GM12878 (cell line): ENCODE measurements at regions not wholly inside any gene's neighbourhood (a gene's known extent, or its start where the extent isn't known, plus 50 kb on each side); places are given as distances from the start of the nearest gene placed in this dataset.

Experiments
- ATAC-seq: fragments of 200-7000 bp; cut with Tn5 transposase; 3 replicates; pipeline ENCODE4 v1.9.1; 2020; ENCODE audit warnings: mild to moderate bottlenecking, moderate library complexity
- BruUV-seq: library from RNA; stranded (reverse); fragments of 400-500 nt; replicated peaks from 2 replicates; lab custom pipeline; 2021; lab: Mats Ljungman, UMichigan
- CTCF ChIA-PET: fragments of 300-600 bp; sonication (Branson Sonifier 250); formaldehyde crosslinking; extraction: SDS; loops from one replicate; lab custom pipeline; 2021; ENCODE audit warnings: inconsistent platforms; lab: Yijun Ruan, JAX
- POLR2A ChIA-PET: fragments of 350-600 bp; formaldehyde crosslinking; extraction: SDS; loops from one replicate; lab custom pipeline; 2021; ENCODE audit warnings: inconsistent platforms; lab: Charles Lee
- RAD21 ChIA-PET: fragments of 300-600 bp; sonication (Branson Sonifier 250); formaldehyde crosslinking; loops from one replicate; lab custom pipeline; 2023; ENCODE audit warnings: antibody characterized with exemption; ENCODE audit not compliant: unreplicated experiment; lab: Charles Lee
- SMC1A ChIA-PET: fragments of 300-600 bp; sonication (Branson Sonifier 250); formaldehyde crosslinking; loops from one replicate; lab custom pipeline; 2023; ENCODE audit not compliant: unreplicated experiment, uncharacterized antibody; lab: Charles Lee
- DNase-seq: peaks from one replicate; pipeline ENCODE4 v3.0.0-alpha.2; 2011; ENCODE audit warnings: low read depth, low spot score
- FAIRE-seq: peaks from 3 replicates; lab custom pipeline; 2011; peaks lifted over from hg19 to GRCh38; lab: Jason Lieb, UNC
- H2AFZ ChIP-seq: 2 replicates; pipeline ENCODE4 v1.6.0; 2011; ENCODE audit warnings: low read depth, low read length, control low read depth; ENCODE audit not compliant: control insufficient read depth
- H3K27ac ChIP-seq: 2 replicates; pipeline ENCODE4 v1.5.1; 2011; ENCODE audit warnings: control low read depth; ENCODE audit not compliant: control insufficient read depth, insufficient read depth
- H3K27me3 ChIP-seq, 2 experiments: replicated peaks in 1 of 2; 2 replicates each; pipeline versions ENCODE4 v1.6.0 to v1.6.1; 2011; ENCODE audit warnings: low read length in 1 of 2; ENCODE audit not compliant: control insufficient read depth in 2 of 2, insufficient read depth in 2 of 2
- H3K36me3 ChIP-seq, 2 experiments: 2 replicates each; pipeline ENCODE4 v1.5.1; 2011; ENCODE audit warnings: low read length in 1 of 2; ENCODE audit not compliant: control insufficient read depth in 2 of 2, insufficient read depth in 2 of 2
- H3K4me1 ChIP-seq: 2 replicates; pipeline ENCODE4 v1.6.1; 2011; ENCODE audit warnings: mild to moderate bottlenecking, low read length, moderate library complexity, mixed read lengths; ENCODE audit not compliant: control insufficient read depth, insufficient read depth
- H3K4me2 ChIP-seq: 2 replicates; pipeline ENCODE4 v1.6.0; 2011; ENCODE audit warnings: control low read depth; ENCODE audit not compliant: control insufficient read depth, insufficient read depth
- H3K4me3 ChIP-seq: fragments of 200-600 bp; sonication (generic); 2 replicates; pipeline ENCODE4 v1.5.1; 2016
- H3K79me2 ChIP-seq: 2 replicates; pipeline ENCODE4 v1.6.0; 2011; ENCODE audit warnings: low read length; ENCODE audit not compliant: control insufficient read depth, insufficient read depth
- H3K9ac ChIP-seq: 2 replicates; pipeline ENCODE4 v1.8.0; 2011; ENCODE audit warnings: low read length, control low read depth, mixed read lengths; ENCODE audit not compliant: control insufficient read depth, insufficient read depth
- H3K9me3 ChIP-seq: replicated peaks from 3 replicates; pipeline ENCODE4 v1.5.1; 2011; ENCODE audit warnings: mild to moderate bottlenecking, low read length; ENCODE audit not compliant: control insufficient read depth, insufficient read depth
- H4K20me1 ChIP-seq: 2 replicates; pipeline ENCODE4 v1.6.0; 2011; ENCODE audit not compliant: control insufficient read depth, insufficient read depth
- CHD2 ChIP-seq: IDR thresholded peaks from 2 replicates; pipeline ENCODE4 v1.6.1; 2011; ENCODE audit warnings: low read depth, low read length, improper control_type of control experiment, borderline replicate concordance
- CREM ChIP-seq: IDR thresholded peaks from 2 replicates; pipeline ENCODE4 v1.6.1; 2014; ENCODE audit warnings: antibody characterized with exemption, low read depth
- E2F4 ChIP-seq: IDR thresholded peaks from 2 replicates; pipeline ENCODE4 v1.6.1; 2012; ENCODE audit warnings: low read depth, low read length, improper control_type of control experiment
- ELK1 ChIP-seq: IDR thresholded peaks from 2 replicates; pipeline ENCODE4 v1.6.1; 2012; ENCODE audit warnings: low read depth, low read length, improper control_type of control experiment
- ESRRA ChIP-seq: IDR thresholded peaks from 2 replicates; pipeline ENCODE4 v1.6.1; 2012; ENCODE audit warnings: mild to moderate bottlenecking, low read length, improper control_type of control experiment
- IRF3 ChIP-seq: fragments of 450-650 bp; IDR thresholded peaks from 2 replicates; pipeline ENCODE4 v1.6.1; 2014; ENCODE audit warnings: mild to moderate bottlenecking
- IRF5 ChIP-seq: fragments of 450-650 bp; IDR thresholded peaks from 2 replicates; pipeline ENCODE4 v1.6.1; 2017; ENCODE audit warnings: borderline replicate concordance
- KLF5 ChIP-seq: fragments of 450-650 bp; IDR thresholded peaks from 2 replicates; pipeline ENCODE4 v1.6.1; 2014; ENCODE audit warnings: mild to moderate bottlenecking; ENCODE audit not compliant: partially characterized antibody
- MTA2 ChIP-seq: fragments of 450-650 bp; IDR thresholded peaks from 2 replicates; pipeline ENCODE4 v1.6.1; 2016; ENCODE audit warnings: low read depth, mild to moderate bottlenecking, moderate library complexity
- MYB ChIP-seq: fragments of 150-350 bp; IDR thresholded peaks from 2 replicates; pipeline ENCODE4 v1.6.1; 2014; ENCODE audit warnings: mild to moderate bottlenecking, low read depth, low read length, borderline replicate concordance
- NFIC ChIP-seq: IDR thresholded peaks from 2 replicates; pipeline ENCODE4 v1.6.1; 2012; ENCODE audit warnings: low read depth, mild to moderate bottlenecking, inconsistent platforms, low read length, moderate library complexity
- NR2C1 ChIP-seq: fragments of 450-650 bp; IDR thresholded peaks from 2 replicates; pipeline ENCODE4 v1.6.1; 2017; ENCODE audit warnings: antibody characterized with exemption, mild to moderate bottlenecking, moderate library complexity
- PML ChIP-seq: IDR thresholded peaks from 2 replicates; pipeline ENCODE4 v1.6.1; 2012; ENCODE audit warnings: low read length, inconsistent platforms
- POU2F2 ChIP-seq: IDR thresholded peaks from 3 replicates; pipeline ENCODE4 v1.6.1; 2011; ENCODE audit warnings: low read depth, mild to moderate bottlenecking, low read length, borderline replicate concordance
- RAD21 ChIP-seq: IDR thresholded peaks from 2 replicates; pipeline ENCODE4 v1.6.1; 2011; ENCODE audit warnings: mild to moderate bottlenecking, low read depth, low read length, moderate library complexity; ENCODE audit not compliant: insufficient read depth
- STAT1 ChIP-seq: fragments of 450-650 bp; conservative IDR thresholded peaks from 2 replicates; pipeline ENCODE4 v1.6.1; 2014; ENCODE audit warnings: antibody characterized with exemption, mild to moderate bottlenecking
- TCF3 ChIP-seq: IDR thresholded peaks from 2 replicates; pipeline ENCODE4 v1.6.1; 2012; ENCODE audit warnings: low read depth, mild to moderate bottlenecking, low read length, borderline replicate concordance; ENCODE audit not compliant: insufficient read depth
- ZNF622 ChIP-seq: fragments of 450-650 bp; IDR thresholded peaks from 2 replicates; pipeline ENCODE4 v1.6.1; 2017; ENCODE audit warnings: mild to moderate bottlenecking, inconsistent platforms
- WGBS: methylation state at CpG from one replicate; pipeline ENCODE4 v1.1.6; 2016; ENCODE audit warnings: low lambda C conversion rate; ENCODE audit not compliant: insufficient replicate concordance, insufficient coverage; ENCODE audit errors: missing lambda C conversion rate; 5-methylcytosine and 5-hydroxymethylcytosine counted together
- in situ Hi-C: fragments of 300-500 bp; cut with MboI; formaldehyde crosslinking; loops from 9 replicates; pipeline ENCODE4 v1.14.3; 2018; ENCODE audit warnings: mixed read lengths
- intact Hi-C: fragments of 100-400 bp; cut with micrococcal nuclease; formaldehyde crosslinking; loops from one replicate; pipeline ENCODE4 v1.14.2; 2022; ENCODE audit not compliant: unreplicated experiment

GRCh38 chr4:189178125-189178746 is 762.4 kb upstream of the FRG1 start:
- Histone ChIP-seq H3K4me3 (no peak overlapping the region), H3K79me2 (no peaks in the 10 kb centered on the region), H3K9me3 (no peaks in the 10 kb centered on the region; the same call in 2 of the 3 replicates), H3K4me1 (no peaks in the 10 kb centered on the region), H3K27me3 (no peaks in the 10 kb centered on the region), H3K27ac (no peak overlapping the region), H3K9ac (no peak overlapping the region), H4K20me1 (no peaks in the 10 kb centered on the region), H3K4me2 (no peak overlapping the region), H3K36me3 (no peaks in the 10 kb centered on the region), H2AFZ (no peak overlapping the region)
- ChIA-PET POLR2A (no interaction called here), RAD21 (no interaction called here), CTCF (no interaction called here), SMC1A (no interaction called here)
- ATAC-seq (no peak), FAIRE-seq (no peak), DNase-seq (no peak)
- 3% methylated on average over 3 of the region's 3 CpGs for WGBS
- no TSS peak for BruUV-seq
- TF ChIP-seq KLF5 (no peak), MYB (no peak), STAT1 (no peak), IRF5 (no peak), TCF3 (no peak), PML (no peak), NR2C1 (no peak), E2F4 (no peak), CREM (no peak), ZNF622 (no peak), NFIC (no peak), ELK1 (no peak), RAD21 (no peak), CHD2 (no peak), IRF3 (no peak), POU2F2 (no peak), ESRRA (no peak), MTA2 (no peak)
- in situ Hi-C loops (no loop called here), intact Hi-C loops (no loop called here)
